Right lobe of liver (tissue), 4 donors: ENCODE measurements at regions not wholly inside any gene's neighbourhood (a gene's known extent, or its start where the extent isn't known, plus 50 kb on each side); places are given as distances from the start of the nearest gene placed in this dataset.

Source experiments
- CTCF ChIP-seq, 4 donors: fragments of 200-600 bp in 3 of 4; fragments of 450-650 bp in 1 of 4; IDR thresholded peaks; one replicate each; pipeline versions ENCODE4 v1.5.1 to v1.8.0; 2016 to 2022; ENCODE audit warnings: antibody characterized with exemption in 4 of 4, mild to moderate bottlenecking in 2 of 4
- POLR2A ChIP-seq: fragments of 450-650 bp; IDR thresholded peaks from one replicate; pipeline ENCODE4 v1.6.1; 2017; ENCODE audit warnings: antibody characterized with exemption, mild to moderate bottlenecking
- donor health status: DM: no; HTN: no; CAD: no.
- donor health status: DM: no; HTN: no; CAD: no.
- donor health status: DM: no; HTN: yes; CAD: no.

- no peak for TF ChIP-seq POLR2A
- no peak for TF ChIP-seq CTCF (IDR thresholded peaks at IDR 0.05)
Measured at GRCh38 chr19:13669780-13670355, 94.5 kb upstream of the MRI1 start.
